Kidney epithelial cell (primary cell): ENCODE measurements at regions not wholly inside any gene's neighbourhood (a gene's known extent, or its start where the extent isn't known, plus 50 kb on each side); places are given as distances from the start of the nearest gene placed in this dataset.
"Not testable (repeated sequence)": the region's sequence is repeated elsewhere in the genome, so short reads cannot be mapped to it uniquely, and the experiment has no call there.

ENCODE experiments used
- DNase-seq: peaks from one replicate; pipeline ENCODE4 v3.0.0-alpha.2; 2010; ENCODE audit warnings: low read depth
- H3K27me3 ChIP-seq: 2 replicates; pipeline ENCODE4 v1.6.0; 2011; ENCODE audit warnings: low read length; ENCODE audit not compliant: control insufficient read depth, insufficient read depth
- H3K36me3 ChIP-seq: 2 replicates; pipeline ENCODE4 v1.5.1; 2011; ENCODE audit warnings: low read length; ENCODE audit not compliant: control insufficient read depth, insufficient read depth
- H3K4me3 ChIP-seq: 2 replicates; pipeline ENCODE4 v1.5.1; 2011; ENCODE audit warnings: low read depth, mild to moderate bottlenecking, control low read depth, low read length
- CTCF ChIP-seq: IDR thresholded peaks from 2 replicates; pipeline ENCODE4 v1.5.1; 2011; ENCODE audit warnings: mild to moderate bottlenecking, moderate library complexity, low read length, control low read depth, inconsistent platforms; ENCODE audit not compliant: insufficient read depth, poor library complexity, severe bottlenecking

GRCh38 chr4:170214101-170214500 lies 124.3 kb upstream of the AADAT start:
- Histone ChIP-seq H3K4me3 (no peak overlapping the region), H3K36me3 (no peaks in the 10 kb centered on the region), H3K27me3 (no peaks in the 10 kb centered on the region)
- DNase-seq: no peak
- TF ChIP-seq CTCF: no peak

GRCh38 chr4:170202721-170203120 lies 113.0 kb upstream of the AADAT start:
- H3K36me3 ChIP-seq: no peaks in the 10 kb centered on the region
- H3K27me3 ChIP-seq: no peaks in the 10 kb centered on the region
- no peak for DNase-seq
- no peak overlapping the region for H3K4me3 ChIP-seq
- TF ChIP-seq CTCF: no peak

DNA sequence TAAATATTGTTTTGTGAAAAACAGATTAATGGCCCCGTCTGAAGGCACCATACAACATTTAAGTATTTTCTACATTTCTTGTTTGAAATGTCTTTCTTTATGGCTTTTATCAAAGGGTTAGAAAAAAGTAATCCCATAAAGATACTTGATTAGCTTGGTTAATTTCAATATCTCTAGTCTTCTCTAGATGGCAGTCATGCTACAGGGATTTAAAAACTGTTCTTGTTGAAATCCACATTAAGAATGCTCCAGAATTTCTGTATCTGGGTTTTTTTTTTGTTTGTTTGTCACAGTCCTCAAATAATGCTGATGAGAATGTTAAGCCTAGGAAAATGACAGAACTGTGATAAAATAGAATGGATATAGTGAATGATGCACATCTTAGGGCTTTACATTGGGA lies 109.0 kb upstream of the AADAT start:
- no peak for DNase-seq
- Histone ChIP-seq H3K4me3 (no peak overlapping the region), H3K36me3 (no peaks in the 10 kb centered on the region), H3K27me3 (no peaks in the 10 kb centered on the region)
- peak; percentile 24 for TF ChIP-seq CTCF

GRCh38 chr4:170194794-170195193 lies 105.0 kb upstream of the AADAT start:
- not testable (repeated sequence) for H3K36me3 ChIP-seq, DNase-seq, H3K4me3 ChIP-seq, H3K27me3 ChIP-seq

- H3K36me3 ChIP-seq: no peaks in the 10 kb centered on the region
- no peak for TF ChIP-seq CTCF
- no peak for DNase-seq
- no peaks in the 10 kb centered on the region for H3K27me3 ChIP-seq
- no peak overlapping the region for H3K4me3 ChIP-seq
Measured at GRCh38 chr4:170193496-170193895, 103.7 kb upstream of the AADAT start.

GRCh38 chr4:170190265-170190664 lies 100.5 kb upstream of the AADAT start:
- no peak for TF ChIP-seq CTCF
- Histone ChIP-seq H3K27me3 (no peaks in the 10 kb centered on the region), H3K4me3 (no peak overlapping the region), H3K36me3 (no peaks in the 10 kb centered on the region)
- no peak for DNase-seq
